ENCODE measurements at regions not wholly inside any gene's neighbourhood (a gene's known extent, or its start where the extent isn't known, plus 50 kb on each side); places are given as distances from the start of the nearest gene placed in this dataset.

DNA sequence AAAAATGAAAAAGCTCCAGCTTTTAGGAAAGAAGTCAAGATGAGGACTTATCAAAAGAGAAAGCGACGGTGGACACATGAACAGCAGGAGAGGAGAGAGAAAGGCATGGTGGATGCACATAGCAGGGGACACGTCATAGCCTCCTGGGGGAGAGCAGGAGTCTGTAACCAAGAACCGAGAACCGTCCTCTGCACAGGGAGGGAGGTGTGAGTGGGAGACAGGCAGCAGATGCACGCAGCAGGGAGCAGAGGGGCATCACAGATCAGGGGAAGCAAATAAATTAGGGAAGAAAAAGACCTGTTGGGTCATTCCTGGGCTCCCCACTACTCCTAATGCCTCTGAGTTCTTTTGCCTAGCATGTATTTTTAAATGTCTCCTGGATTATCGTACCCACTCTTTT lies 138.1 kb upstream of the RMST start:
- no peaks in the 10 kb centered on the region for H3K36me3 Mint-ChIP-seq
- no peak for ATAC-seq
- POLR2A ChIA-PET = no interaction called here
- no peak overlapping the region for H3K27ac Mint-ChIP-seq
- CTCF ChIA-PET = interaction anchor here (1.0 kb wide), 1 partner anchor 80 kb away, joined by 3 read pairs; no protein-coding TSS in a partner anchor
- H3K4me1 Mint-ChIP-seq = peaks cover 40% of the 10 kb centered on the region
- no peak for TF ChIP-seq ZBTB21 (CRISPR knock-in tag; IDR thresholded peaks at IDR 0.05; ENCODE audit: borderline replicate concordance)
- TF ChIP-seq, protein P1, sequence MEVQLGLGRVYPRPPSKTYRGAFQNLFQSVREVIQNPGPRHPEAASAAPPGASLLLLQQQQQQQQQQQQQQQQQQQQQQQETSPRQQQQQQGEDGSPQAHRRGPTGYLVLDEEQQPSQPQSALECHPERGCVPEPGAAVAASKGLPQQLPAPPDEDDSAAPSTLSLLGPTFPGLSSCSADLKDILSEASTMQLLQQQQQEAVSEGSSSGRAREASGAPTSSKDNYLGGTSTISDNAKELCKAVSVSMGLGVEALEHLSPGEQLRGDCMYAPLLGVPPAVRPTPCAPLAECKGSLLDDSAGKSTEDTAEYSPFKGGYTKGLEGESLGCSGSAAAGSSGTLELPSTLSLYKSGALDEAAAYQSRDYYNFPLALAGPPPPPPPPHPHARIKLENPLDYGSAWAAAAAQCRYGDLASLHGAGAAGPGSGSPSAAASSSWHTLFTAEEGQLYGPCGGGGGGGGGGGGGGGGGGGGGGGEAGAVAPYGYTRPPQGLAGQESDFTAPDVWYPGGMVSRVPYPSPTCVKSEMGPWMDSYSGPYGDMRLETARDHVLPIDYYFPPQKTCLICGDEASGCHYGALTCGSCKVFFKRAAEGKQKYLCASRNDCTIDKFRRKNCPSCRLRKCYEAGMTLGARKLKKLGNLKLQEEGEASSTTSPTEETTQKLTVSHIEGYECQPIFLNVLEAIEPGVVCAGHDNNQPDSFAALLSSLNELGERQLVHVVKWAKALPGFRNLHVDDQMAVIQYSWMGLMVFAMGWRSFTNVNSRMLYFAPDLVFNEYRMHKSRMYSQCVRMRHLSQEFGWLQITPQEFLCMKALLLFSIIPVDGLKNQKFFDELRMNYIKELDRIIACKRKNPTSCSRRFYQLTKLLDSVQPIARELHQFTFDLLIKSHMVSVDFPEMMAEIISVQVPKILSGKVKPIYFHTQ (CRISPR knock-in tag; IDR thresholded peaks at IDR 0.05) = no peak
- no peak for TF ChIP-seq CREB1 (CRISPR knock-in tag; IDR thresholded peaks at IDR 0.05)
- TF ChIP-seq SMAD3 (CRISPR knock-in tag; IDR thresholded peaks at IDR 0.05; ENCODE audit: borderline replicate concordance) = no peak
- no peak for TF ChIP-seq NFATC4 (CRISPR knock-in tag; IDR thresholded peaks at IDR 0.05)
- no peak for TF ChIP-seq ATF1 (CRISPR knock-in tag; IDR thresholded peaks at IDR 0.05)
- no peak for TF ChIP-seq NR2C2 (CRISPR knock-in tag; IDR thresholded peaks at IDR 0.05)
- no peaks in the 10 kb centered on the region for H3K9me3 Mint-ChIP-seq
- no peak overlapping the region for H3K4me3 Mint-ChIP-seq
- DNase-seq (ENCODE audit: low spot score) = no peak
- H3K27me3 Mint-ChIP-seq (ENCODE audit: low read depth) = no peaks in the 10 kb centered on the region; the same call in 1 of the 2 replicates

DNA sequence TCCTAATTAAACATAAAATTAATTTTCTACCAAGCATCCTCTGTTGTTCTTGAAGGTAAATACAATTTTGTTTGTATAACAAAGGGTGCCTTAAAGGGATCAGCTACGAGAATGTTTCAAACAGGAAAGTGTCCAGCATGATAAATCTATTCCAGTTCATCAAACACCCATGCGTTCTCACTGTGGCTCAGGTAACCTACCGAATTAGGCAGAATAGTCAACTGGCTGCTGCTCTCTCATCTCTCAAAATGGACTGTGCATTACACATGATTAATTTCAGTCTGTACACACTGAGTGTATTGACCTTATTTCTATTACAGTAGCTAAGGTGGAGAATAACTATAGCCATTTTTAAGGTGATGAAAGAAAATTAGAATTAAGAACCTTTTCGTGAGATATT lies 127.5 kb upstream of the RMST start:
- POLR2A ChIA-PET = no interaction called here
- TF ChIP-seq KAT7 (CRISPR knock-in tag; IDR thresholded peaks at IDR 0.05; ENCODE audit: borderline replicate concordance) (no peak), SP1 (CRISPR knock-in tag; conservative IDR thresholded peaks at IDR 0.05) (no peak), TEAD1 (CRISPR knock-in tag; IDR thresholded peaks at IDR 0.05) (no peak), TEAD4 (CRISPR knock-in tag; IDR thresholded peaks at IDR 0.05) (no peak), ZBTB21 (CRISPR knock-in tag; IDR thresholded peaks at IDR 0.05; ENCODE audit: borderline replicate concordance) (no peak), ETV6 (CRISPR knock-in tag; IDR thresholded peaks at IDR 0.05) (no peak), OVOL2 (CRISPR knock-in tag; IDR thresholded peaks at IDR 0.05; ENCODE audit: borderline replicate concordance) (no peak), ZNF671 (CRISPR knock-in tag; IDR thresholded peaks at IDR 0.05) (no peak), MXD4 (CRISPR knock-in tag; IDR thresholded peaks at IDR 0.05; ENCODE audit: borderline replicate concordance) (no peak), PRRX2 (CRISPR knock-in tag; IDR thresholded peaks at IDR 0.05) (no peak), NFYB (CRISPR knock-in tag; conservative IDR thresholded peaks at IDR 0.05; ENCODE audit: low read depth) (no peak), TP53 (CRISPR knock-in tag; IDR thresholded peaks at IDR 0.05) (no peak)
- TF ChIP-seq, protein P2, sequence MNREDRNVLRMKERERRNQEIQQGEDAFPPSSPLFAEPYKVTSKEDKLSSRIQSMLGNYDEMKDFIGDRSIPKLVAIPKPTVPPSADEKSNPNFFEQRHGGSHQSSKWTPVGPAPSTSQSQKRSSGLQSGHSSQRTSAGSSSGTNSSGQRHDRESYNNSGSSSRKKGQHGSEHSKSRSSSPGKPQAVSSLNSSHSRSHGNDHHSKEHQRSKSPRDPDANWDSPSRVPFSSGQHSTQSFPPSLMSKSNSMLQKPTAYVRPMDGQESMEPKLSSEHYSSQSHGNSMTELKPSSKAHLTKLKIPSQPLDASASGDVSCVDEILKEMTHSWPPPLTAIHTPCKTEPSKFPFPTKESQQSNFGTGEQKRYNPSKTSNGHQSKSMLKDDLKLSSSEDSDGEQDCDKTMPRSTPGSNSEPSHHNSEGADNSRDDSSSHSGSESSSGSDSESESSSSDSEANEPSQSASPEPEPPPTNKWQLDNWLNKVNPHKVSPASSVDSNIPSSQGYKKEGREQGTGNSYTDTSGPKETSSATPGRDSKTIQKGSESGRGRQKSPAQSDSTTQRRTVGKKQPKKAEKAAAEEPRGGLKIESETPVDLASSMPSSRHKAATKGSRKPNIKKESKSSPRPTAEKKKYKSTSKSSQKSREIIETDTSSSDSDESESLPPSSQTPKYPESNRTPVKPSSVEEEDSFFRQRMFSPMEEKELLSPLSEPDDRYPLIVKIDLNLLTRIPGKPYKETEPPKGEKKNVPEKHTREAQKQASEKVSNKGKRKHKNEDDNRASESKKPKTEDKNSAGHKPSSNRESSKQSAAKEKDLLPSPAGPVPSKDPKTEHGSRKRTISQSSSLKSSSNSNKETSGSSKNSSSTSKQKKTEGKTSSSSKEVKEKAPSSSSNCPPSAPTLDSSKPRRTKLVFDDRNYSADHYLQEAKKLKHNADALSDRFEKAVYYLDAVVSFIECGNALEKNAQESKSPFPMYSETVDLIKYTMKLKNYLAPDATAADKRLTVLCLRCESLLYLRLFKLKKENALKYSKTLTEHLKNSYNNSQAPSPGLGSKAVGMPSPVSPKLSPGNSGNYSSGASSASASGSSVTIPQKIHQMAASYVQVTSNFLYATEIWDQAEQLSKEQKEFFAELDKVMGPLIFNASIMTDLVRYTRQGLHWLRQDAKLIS (CRISPR knock-in tag; IDR thresholded peaks at IDR 0.05; ENCODE audit: borderline replicate concordance) = no peak
- TF ChIP-seq, protein P3, sequence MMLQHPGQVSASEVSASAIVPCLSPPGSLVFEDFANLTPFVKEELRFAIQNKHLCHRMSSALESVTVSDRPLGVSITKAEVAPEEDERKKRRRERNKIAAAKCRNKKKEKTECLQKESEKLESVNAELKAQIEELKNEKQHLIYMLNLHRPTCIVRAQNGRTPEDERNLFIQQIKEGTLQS (CRISPR knock-in tag; conservative IDR thresholded peaks at IDR 0.05) = no peak
- Mint-ChIP-seq H3K9me3 (no peaks in the 10 kb centered on the region), H3K36me3 (no peaks in the 10 kb centered on the region), H3K27me3 (ENCODE audit: low read depth) (no peaks in the 10 kb centered on the region), H3K4me1 (no peaks in the 10 kb centered on the region; the same call in 1 of the 2 replicates), H3K27ac (no peak overlapping the region), H3K4me3 (no peak overlapping the region)
- ATAC-seq (no peak), DNase-seq (ENCODE audit: low spot score) (no peak)
- CTCF ChIA-PET = no interaction called here

Measured in WTC11 (cell line).